GDM1 (cell line): ENCODE measurements at regions not wholly inside any gene's neighbourhood (a gene's known extent, or its start where the extent isn't known, plus 50 kb on each side); places are given as distances from the start of the nearest gene placed in this dataset.

Experiments used
- DNase-seq: peaks from one replicate; lab custom pipeline; 2025; lab: John Stamatoyannopoulos, UW

GRCh38 chr14:47843236-47843635, 167.8 kb upstream of the MDGA2 start:
- no peak for DNase-seq

- no peak for DNase-seq
Observed at GRCh38 chr14:47833011-47833410, 157.6 kb upstream of the MDGA2 start.

GRCh38 chr14:47826809-47827208, 151.4 kb upstream of the MDGA2 start:
- DNase-seq: no peak

GRCh38 chr14:47822326-47822725, 146.9 kb upstream of the MDGA2 start:
- DNase-seq: no peak

DNA sequence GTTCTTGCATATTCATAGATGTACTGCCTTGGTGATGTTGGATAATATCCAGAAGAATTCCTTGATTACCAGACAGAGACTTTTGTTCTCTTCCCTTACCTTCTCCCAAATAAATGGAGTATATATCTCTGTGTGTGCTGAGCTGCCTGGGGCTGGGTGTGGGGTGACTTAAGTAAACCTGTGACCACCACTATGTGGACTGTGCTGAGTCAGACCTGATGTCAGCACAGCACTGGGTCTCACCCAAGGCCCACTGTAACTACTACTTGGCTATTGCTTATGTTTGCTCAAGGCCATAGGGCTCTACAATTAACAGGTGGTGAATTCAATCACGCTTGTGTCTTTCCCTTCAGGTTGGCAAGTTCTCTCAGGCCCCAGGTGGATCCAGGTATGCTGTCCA, 145.7 kb upstream of the MDGA2 start:
- DNase-seq: no peak

DNA sequence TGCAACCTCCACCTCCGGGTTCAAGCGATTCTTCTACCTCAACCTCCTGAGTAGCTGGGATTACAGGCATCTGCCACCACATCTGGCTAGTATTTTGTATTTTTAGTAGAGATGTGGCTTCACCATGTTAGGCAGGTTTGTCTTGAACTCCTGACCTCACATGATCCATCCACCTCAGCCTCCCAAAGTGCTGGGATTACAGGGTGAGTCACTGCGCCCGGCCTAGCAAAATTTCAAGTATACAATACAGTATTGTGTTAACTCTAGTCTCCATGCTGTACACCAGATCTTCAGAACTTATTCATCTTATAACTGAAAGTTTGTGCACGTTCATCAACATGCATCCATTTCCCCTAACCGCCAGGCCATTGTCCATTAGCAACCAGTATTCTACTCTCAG, 115.1 kb upstream of the MDGA2 start:
- DNase-seq: no peak

- DNase-seq: no peak
Observed at GRCh38 chr14:47785058-47785457, 109.7 kb upstream of the MDGA2 start.

GRCh38 chr14:47778631-47779030, 103.2 kb upstream of the MDGA2 start:
- DNase-seq: no peak

DNA sequence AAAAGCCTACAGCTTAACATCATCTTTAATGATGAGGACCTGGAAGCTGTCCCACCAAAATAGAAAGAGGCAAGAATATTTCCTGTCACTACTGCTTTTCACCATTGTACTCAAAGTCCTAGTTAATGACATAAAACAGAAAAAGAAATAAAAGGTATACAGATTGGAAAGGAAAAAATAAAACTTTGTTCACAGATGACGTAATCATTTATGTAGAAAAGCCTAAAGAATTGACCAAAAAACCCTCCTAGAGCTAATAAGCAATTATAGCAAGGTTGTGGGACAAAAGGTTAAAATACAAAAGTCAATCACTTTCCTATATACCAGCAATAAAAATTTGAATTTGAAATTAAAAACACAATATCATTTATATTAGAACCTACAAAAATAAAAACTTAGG, 97.2 kb upstream of the MDGA2 start:
- DNase-seq: no peak

- no peak for DNase-seq
Observed at GRCh38 chr14:47763188-47763854, 87.9 kb upstream of the MDGA2 start.

DNA sequence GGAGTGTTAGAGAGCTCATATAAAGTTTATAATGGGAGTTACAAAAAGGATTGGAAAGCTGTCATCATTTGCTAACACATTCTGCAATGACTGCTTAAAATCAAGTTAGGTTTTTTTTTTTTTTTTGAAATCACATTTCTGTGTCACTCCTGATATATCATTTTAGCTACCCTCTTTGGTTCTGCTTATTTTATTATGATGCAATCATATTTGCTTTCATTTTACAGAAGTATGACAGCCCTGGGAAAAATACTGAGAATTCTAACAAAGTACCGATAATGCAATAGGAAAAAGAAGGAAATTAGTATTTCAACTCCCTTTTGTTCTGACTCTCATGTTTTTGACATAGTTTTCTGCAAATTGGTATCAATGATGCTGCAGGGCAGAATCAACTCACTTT, 71.6 kb upstream of the MDGA2 start:
- DNase-seq: no peak

DNA sequence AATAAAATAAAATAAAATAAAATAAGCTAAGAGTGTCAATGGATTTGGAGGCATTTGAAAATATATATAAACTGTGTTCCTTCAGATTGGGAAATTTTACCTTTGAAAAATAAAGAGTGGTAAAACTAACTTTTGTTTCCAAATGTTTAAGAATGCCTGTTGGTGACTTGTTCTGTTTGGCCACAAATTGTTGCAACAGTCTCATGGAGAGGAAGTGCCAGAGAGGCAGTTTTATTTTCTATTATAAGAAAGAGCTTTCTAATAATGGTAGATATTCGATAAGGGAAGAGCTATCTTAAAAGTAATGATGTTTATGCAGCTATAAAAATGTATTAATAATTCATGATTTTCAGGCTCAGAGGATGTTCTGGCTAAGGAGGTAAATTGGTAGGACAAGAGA, 68.8 kb upstream of the MDGA2 start:
- DNase-seq: no peak

DNA sequence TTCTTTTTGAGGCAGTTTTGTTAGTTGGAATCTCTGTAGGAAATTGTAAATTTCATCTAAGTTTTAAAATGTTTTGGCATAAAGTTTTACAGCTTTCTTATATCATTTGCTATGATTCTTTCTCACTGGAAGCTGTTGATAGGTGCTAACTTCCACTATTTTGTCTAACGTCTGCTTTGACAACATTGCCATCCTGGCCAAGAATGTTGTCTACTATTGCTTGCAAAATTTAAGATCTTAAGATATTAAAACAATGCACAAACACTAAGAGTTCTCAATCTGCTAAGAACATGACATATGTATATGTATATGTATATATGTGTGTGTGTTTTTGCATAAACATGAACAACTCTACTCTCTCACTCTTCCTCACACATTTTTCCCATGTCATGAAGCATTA, 64.1 kb upstream of the MDGA2 start:
- DNase-seq: no peak

DNA sequence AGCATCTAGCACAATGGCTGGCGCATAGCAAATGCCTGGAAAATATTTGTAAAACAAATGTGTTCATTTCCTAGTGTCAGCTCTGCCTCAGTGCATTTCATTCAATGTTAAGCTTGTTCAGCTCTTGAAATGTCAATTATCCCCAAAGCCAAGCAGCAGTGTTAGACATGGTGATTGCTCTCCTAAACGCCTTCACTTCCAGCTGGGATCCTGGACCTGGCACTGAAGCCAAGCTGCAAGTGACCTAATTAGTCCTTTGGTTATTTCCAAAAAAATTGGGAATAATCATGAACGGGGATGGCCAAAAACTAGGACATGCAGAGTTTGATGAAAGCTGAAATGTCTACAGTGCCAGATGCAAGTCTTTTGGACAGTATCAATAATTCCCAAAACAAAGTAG, 54.9 kb upstream of the MDGA2 start:
- no peak for DNase-seq
